G401 (cell line): ENCODE measurements at regions not wholly inside any gene's neighbourhood (a gene's known extent, or its start where the extent isn't known, plus 50 kb on each side); places are given as distances from the start of the nearest gene placed in this dataset.

ENCODE experiments used
- DNase-seq: peaks from one replicate; pipeline ENCODE4 v3.0.0-alpha.2; 2015; ENCODE audit warnings: low spot score
- in situ Hi-C: cut with HindIII; loops from 2 replicates; pipeline ENCODE4 v1.10.0; 2016; ENCODE audit warnings: low sequenced_read_pairs, mixed read lengths

DNA sequence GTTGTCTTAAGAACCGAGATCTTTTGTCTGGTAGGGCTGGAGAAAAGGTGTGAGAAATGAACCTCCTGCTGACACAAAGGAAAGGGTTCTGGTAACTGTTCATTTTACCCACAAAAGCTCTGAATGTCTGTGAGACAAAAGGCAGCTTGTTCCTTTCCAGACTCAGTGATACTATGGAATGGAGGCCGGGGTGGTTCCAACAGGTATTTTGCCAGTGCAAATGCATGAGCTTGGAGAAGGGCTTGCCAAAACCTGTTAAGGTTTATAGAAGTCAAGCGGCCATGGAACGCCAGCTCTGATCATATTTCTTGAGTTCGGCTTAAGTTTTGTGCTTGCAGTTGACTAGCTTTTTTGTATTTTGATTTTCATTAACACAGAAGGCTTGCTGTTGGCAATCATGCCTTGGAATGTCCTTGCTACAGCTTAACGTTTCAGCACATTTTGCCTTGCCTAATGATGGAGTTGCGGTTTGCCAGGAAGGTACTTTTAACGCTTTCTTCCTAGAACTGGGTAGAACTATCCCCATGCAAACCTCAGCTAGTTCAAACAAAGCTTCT lies 328.6 kb downstream of the PIK3R1 start:
- no peak for DNase-seq
- in situ Hi-C loops: no loop called here

DNA sequence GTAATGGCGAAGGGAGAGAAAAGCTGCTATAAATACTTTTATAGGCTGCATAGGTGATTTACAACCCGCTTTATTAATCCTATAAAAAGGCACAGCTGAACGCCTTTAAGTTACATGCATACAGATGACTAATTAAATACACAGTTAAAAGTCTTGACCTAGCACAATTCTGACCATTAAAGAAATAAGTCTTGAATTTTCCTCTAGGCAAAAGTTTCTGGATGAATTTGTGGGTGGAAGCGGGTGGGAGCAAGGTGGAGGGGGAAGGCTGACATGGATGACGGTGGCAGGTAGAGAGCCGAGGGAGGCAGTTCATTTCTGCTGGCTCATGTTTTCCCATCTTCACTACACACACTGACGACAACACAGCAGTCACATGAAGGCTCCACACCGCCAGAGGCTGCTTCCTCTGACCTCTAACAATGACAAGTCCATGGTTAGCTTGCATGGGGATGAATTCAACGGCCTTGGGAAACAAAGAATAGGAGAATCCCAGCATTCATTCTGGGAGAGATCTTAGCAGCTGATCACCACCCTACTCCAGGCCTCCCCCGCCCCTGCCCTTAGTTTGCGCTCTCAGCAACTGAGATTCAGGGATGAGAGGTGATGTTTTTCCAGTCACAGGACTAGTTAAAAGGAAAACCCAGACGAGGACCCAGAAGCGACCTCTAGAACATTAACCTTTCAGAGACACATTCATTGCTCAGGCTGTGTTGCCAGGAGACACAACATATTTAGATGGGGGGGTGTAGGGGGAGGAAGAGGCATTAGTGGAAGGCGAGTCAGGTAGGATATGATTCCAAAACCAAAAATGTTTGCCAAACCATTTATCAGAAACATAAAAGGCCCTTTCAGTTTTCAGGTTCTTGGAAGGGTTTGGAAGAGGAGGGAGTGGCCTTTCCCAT lies 329.3 kb downstream of the PIK3R1 start:
- in situ Hi-C loops: no loop called here
- no peak for DNase-seq

DNA sequence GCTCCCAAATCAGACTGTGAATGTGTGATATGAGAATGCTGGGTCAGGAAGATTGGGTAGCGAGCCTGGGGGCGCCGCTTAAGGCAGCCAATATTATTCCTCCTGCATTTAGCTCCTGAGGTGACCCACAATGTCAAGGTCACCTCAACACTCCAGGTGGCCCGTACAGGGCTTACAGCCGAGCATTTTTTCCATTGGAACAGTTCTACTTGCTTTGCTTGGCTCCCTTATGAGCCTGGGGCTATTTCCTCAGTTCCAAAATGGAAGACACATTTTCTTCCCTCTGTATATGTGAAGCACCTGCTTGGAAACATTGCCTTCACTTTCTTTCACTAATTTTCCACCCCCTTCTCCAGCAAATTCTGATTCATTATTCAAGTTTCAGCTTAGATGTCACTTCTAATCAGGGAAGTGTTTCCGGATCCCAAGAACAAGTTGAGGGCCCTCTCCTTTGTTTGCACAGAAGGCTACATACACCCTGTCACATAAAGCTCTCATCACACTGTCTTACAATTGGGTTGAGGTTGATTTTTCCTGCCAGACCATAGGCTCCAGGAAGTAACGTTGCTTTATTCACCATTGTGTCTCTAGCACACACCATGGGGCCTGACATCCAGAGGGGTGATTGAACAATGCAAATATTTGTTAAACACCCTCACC lies 330.2 kb downstream of the PIK3R1 start:
- in situ Hi-C loops: no loop called here
- no peak for DNase-seq

DNA sequence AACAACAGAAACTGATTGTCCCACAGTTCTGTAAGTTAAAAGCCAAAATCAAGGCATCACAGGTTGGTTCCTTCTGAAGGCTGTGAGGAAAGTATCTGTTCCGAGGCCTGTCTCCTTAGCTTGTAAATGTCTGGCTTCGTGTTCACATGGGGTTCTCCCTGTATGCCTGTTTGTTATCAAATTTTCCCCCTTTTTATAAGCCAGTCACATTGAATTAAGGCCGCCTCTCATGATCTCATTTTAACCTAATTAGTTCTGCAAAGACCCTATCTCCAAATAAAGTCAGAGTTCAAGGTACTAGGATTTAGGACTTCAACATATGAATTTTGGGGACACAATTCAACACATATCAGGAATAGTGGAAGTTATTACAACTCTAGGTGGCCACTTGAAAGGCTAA lies 331.5 kb downstream of the PIK3R1 start:
- in situ Hi-C loops: no loop called here
- DNase-seq: no peak

DNA sequence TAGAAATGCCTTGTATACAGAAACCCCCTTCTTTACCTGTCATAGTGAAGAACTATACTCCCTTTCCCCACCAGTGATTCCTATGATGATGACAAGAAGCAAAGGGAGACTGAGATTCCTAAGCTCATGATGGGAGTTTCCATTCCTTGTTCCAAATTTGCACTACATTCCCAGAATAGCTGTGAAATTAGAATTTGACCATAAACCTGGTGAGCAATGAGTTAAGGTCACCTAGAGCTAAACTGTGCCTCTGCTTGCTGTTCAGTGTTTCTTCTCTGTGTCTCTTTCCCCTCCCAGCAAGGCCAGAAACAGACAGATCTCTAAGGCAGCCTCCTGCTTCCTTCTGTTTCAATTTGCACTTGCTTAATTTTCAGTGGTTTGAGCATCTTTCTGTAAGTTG lies 332.1 kb downstream of the PIK3R1 start:
- in situ Hi-C loops: no loop called here
- no peak for DNase-seq

DNA sequence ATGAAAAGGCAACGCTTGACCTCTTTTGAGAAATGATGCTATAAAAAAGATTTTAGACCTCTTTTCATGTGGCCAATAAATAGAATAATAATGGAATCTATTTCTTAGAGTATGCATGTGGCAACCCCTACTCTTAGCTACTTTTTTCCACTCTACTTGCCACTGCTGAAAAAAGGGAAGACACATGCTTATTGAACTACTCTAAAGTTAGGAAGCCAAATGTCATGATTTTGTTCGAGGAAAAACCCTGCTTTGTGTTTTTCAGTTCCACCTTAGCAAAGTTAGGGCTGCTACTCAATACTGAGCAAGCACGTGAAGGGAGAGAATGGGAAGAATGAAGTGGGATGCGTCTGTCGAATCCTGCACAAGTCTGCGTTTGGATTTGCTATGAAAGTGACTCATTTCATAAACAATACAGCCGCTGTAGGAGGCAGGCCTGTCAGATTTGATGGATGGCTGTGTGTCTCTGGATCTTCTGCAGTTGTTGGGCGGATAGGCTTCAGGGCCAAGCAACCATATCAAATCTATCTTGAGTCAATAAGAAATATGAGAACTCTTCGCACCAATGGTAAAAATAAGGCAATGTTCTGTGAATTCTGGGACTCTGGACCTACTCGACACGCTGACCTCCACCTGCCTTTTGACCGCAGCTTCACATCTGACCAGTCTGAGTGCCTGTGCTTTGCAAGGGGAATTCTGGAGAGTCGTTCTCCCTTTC lies 333.6 kb downstream of the PIK3R1 start:
- in situ Hi-C loops: no loop called here
- no peak for DNase-seq

DNA sequence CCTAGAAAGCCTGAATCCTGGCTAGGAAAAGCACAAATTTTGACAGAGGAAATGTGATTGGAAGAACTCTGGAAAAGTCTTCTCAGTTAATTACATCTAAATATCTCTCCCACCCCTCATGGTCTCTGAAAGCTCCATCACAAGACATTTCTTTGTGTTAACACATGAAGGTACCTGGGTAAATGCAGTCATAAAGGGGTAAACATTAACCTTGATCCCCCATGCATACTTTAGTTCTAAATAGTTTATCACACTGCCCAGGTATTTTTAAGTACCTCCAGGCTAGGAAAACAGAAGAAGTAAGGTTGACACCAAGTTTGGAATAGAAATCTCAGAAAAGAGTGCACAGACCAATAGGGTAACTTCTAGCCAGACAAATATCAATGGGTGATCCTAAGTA lies 334.5 kb downstream of the PIK3R1 start:
- in situ Hi-C loops: no loop called here

DNA sequence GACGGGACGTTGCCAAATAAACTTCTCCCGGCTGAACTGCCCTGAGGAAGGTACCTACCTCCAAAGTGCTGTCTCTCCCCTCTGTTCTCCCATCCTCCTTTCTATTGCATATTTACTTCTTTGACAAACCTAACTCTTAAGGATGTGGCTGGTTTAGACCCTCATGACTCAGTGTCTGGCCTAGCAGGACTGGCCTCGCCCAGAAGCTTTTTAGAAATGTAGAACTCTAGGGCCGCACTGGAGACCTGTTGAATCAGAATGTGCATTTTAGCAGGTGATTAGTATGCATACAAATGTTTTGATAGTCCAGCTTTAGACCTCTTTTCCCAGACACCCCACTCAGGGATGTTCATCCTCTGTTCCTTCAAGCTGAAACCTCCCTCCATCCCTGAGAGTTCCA lies 335.9 kb downstream of the PIK3R1 start:
- in situ Hi-C loops: no loop called here
- no peak for DNase-seq

More for the DNA sequence above, 334.5 kb downstream of the PIK3R1 start:
- DNase-seq: no peak

DNA sequence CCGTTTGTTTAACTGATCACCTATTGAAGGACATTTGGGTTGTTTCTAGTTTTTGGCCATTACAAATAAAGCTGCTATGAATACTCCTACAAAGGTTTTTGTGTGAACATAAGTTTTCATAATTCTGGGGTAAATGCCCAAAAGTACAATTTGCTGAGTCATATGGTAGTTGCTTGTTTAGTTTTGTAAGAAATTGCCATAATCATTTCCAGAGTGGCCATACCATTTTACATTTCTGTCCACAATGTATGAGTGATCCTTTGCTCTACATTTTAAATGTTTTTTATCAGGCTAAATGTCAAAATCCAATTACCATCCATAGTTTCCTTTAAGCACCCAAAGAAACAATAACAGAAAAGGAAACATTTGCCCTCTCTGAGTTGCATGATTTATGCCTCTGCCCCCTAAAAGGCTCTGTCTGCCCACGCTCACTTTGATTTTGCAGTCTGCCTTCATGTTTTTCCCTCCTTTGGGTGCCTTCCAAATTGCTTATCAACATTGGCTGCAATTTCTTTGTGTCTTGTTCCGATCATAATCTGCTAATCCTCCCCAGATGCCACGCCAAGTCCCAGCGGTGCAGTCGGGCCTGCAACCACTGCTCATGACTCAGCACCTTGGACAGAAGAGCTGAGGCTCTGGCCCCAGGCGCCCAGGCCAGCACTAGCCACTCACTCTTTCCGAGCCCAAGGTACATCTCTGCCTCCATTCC lies 339.2 kb downstream of the PIK3R1 start:
- no peak for DNase-seq
- in situ Hi-C loops: no loop called here

DNA sequence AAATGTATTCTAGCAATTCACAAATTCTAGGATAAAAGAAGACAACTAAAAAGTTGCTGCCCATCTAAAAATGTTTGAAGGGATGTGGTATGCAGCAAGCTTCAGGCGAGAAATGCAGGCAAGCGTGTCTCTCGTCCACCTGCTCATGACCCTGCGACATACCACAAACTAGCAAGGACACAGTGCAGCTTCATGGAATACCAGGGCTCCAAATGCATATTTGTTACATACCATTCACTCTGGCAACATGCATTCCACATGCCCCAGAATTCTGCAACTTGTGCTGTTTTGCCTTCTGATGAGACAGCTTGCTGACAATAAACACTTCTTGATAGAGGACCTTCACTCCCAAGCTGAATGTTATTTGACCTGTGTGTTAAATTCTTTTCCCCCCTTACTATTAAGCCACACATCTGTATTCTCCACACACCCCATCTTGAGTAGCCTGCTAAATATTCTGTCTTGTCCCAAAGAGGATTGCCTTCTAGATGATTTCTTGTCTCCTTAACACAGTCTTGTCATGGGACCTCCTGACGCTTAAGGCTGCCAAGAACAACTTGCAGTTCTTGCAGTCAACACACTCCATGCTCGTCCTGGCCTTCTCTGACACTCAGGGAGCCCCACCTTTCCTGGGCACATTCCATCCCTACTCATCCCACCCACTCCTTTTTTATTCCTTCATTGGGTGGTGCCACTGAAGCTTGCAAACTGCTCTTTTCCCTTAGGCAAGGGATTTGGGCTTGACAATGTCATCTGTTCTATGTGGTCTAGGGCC lies 340.5 kb downstream of the PIK3R1 start:
- DNase-seq: no peak
- in situ Hi-C loops: no loop called here

DNA sequence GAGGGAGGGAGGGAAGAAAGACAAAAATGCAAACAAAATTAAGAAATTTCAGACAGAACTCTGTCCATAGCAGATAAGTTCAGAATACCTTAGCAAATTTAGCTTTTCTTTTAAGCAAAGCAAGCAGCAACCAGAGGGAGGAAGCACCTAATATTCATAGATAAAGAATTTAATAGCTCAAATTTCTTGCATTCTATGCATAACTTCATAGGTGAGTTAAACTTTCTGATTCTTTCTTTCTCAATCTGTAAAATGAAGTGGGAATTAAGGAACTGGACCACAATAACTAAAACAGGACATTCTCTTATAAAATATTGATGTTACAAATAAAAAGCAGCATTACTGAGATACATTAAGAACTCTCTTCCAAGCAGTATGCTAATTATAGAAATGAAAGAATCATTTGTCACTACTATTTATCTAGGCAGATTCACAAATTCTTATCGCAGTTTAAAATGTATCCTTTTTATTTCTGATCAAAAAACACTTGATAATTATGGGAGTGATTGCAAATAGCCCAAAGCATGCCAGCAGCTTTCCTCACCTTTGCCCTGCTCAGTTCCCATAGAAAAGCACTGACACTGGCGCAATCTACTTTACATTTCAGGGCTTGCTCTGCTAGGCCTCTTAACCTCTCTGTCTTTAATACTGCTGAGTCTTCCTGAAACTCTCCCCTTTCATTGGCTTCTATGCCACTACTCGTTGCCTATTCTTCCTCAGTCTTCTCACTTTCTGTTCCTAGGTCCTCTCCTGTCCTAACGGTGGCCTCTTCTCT lies 341.8 kb downstream of the PIK3R1 start:
- no peak for DNase-seq
- in situ Hi-C loops: no loop called here

DNA sequence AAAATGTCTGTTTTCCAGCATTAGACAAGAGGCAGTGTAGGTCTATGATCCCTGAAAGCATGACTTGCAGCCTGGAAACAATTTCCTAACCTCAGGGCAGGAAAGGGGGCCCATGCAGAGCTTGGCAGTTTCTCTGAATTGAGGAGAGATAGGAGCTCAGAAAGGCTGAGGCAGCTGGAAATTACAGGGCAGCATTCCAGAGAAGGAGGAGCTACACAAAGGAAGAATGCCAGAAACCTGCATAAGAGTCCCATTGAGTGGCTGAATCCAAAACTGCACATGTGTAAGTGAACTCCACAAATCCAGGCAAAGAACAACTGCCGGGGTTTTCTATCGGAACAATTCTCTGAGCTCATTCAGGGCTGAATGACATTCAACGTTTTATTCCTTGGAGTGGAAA lies 346.8 kb downstream of the PIK3R1 start:
- peak; percentile 1 for DNase-seq
- in situ Hi-C loops: no loop called here

DNA sequence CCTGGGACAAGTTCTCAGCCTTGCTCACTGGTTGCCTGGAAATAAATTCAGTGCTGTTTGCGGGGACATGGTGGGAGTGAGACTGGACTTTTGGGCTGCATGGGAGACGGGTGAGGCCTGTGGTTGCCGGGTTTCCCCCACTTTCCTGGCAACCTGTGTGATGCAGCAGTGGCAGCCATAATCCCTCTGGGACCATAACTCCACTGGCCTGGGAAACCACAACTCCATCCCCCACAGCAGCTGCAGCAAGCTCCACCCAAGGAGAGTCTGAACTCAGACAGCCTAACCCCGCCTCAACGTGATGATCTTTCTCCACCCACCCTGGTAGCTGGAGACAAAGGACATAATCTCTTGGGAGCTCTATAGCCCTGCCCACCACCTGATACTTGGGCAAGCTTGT lies 349.9 kb downstream of the PIK3R1 start:
- no peak for DNase-seq
- in situ Hi-C loops: no loop called here

DNA sequence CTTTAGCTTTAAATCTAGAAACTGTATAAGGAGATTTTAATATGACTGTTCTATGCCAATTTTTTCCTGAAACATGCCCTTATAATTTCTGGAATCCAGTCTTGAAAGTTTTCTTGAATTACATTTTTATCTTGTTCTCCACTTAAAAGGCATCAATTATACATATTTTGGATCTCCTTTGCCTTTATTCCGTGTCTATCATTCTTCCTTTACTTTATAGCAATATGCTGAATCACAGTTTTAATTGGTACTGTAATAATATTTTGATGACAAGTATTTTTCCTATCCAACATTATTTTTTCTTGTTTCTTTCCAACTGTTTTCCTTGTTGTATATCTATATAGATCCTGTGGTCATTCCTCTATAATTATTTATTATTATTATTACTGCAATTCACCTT lies 361.2 kb downstream of the PIK3R1 start:
- DNase-seq: no peak
- in situ Hi-C loops: no loop called here

DNA sequence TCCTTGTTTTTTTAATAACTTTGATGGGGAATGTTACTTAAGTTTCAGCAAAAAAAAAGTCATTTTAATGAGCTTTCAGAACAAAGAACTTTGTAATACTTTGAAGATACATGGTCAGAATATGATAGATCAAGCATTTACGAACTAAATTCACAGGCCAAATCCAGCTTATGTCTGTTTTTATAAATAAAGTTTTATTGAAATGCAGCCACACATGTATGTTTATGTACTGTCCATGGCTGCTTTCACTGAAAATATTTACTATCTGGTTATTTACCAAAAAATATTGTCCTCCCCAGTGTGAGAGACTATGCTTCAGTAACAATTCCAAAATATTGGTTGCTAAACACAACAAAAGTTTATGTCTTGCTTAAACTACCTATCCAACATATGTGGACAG lies 366.7 kb downstream of the PIK3R1 start:
- no peak for DNase-seq
- in situ Hi-C loops: no loop called here

DNA sequence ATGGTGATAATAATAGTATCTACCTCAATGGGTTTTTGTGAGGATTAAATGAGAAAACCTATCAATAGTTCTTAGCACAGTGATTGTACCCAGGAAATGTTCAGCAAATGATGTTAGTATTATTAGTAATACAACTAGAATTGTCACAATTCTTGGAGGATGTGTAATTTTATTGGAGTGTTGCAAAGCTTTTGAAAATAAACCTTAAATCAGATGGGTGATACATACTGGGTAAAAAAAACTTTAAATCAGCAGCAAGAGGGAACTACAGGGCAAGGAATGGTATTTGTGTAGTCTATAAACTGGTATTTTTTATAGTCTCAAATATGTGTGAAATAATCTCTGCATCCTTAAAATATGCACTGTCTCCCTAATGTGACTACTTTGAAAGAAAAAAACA lies 371.6 kb downstream of the PIK3R1 start:
- in situ Hi-C loops: no loop called here
- DNase-seq: no peak

DNA sequence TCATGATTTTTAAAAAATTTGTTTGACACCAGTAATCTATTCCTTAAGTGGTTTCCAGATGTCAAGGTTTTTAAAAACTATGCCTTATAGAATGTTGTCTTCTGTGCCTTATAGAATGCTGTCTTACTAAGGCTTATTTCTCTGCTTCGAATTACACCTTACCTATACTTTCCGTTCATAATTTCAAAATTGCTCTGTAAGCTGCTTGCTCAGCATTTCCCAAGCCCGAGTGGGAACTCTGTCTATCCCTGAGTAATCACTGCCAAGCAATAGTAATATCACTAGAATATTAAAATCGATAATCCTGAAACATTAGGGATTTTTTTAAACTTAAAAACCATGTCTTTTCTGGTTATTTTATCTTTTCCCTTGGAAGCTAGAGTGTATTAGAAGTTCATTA lies 376.3 kb downstream of the PIK3R1 start:
- in situ Hi-C loops: no loop called here
- no peak for DNase-seq

DNA sequence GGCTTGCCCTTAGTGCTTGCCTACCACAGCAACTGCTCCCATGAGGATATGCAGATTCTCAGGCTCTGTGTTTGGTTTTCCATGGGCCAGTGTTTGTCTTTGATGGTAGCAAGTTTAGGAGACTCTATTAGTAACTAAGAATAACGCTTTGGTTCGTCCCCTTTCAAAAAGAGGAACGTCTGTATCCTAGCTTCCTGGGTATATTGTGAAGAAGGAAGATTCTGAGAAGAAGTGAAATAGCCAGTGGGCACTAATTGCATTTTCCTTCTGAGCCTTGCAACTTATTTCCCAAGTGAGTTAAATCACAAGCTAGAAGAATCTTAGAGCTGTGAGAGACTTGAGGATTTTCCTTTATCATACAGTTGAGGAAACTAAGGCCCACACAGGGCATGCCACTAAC lies 376.8 kb downstream of the PIK3R1 start:
- no peak for DNase-seq
- in situ Hi-C loops: no loop called here
